AG04449 (cell line): ENCODE measurements at regions not wholly inside any gene's neighbourhood (a gene's known extent, or its start where the extent isn't known, plus 50 kb on each side); places are given as distances from the start of the nearest gene placed in this dataset.

Source experiments
- CTCF ChIA-PET: fragments of 350-600 bp; formaldehyde crosslinking; extraction: SDS; loops from one replicate; lab custom pipeline; 2021; ENCODE audit warnings: antibody characterized with exemption; lab: Yijun Ruan, JAX
- POLR2A ChIA-PET: fragments of 400-600, 350-600 bp; formaldehyde crosslinking; extraction: SDS; loops from one replicate; lab custom pipeline; 2020; ENCODE audit warnings: antibody characterized with exemption, inconsistent platforms; lab: Yijun Ruan, JAX
- DNase-seq: peaks from one replicate; pipeline ENCODE4 v3.0.0-alpha.2; 2010; ENCODE audit warnings: low read depth, low spot score
- H3K4me3 ChIP-seq: 2 replicates; pipeline ENCODE4 v1.5.1; 2011; ENCODE audit warnings: low read depth, mild to moderate bottlenecking, control low read depth, low read length
- CTCF ChIP-seq: IDR thresholded peaks from one replicate; pipeline ENCODE4 v1.5.1; 2011; ENCODE audit warnings: mild to moderate bottlenecking, moderate library complexity, low read length, control low read depth, inconsistent platforms; ENCODE audit not compliant: insufficient read depth; ENCODE audit errors: missing control alignments

GRCh38 chr4:159555873-159556272, 453.0 kb downstream of the RAPGEF2 start:
- ChIA-PET POLR2A (no interaction called here), CTCF (no interaction called here)
- no peak overlapping the region for H3K4me3 ChIP-seq
- DNase-seq: no peak
- no peak for TF ChIP-seq CTCF

GRCh38 chr4:159562366-159562765, 459.5 kb downstream of the RAPGEF2 start:
- POLR2A ChIA-PET: no interaction called here
- DNase-seq: no peak
- no peak overlapping the region for H3K4me3 ChIP-seq
- CTCF ChIA-PET: no interaction called here
- no peak for TF ChIP-seq CTCF

GRCh38 chr4:159563257-159563656, 460.4 kb downstream of the RAPGEF2 start:
- ChIA-PET CTCF (no interaction called here), POLR2A (no interaction called here)
- no peak overlapping the region for H3K4me3 ChIP-seq
- no peak for TF ChIP-seq CTCF
- no peak for DNase-seq

GRCh38 chr4:159564615-159565014, 461.7 kb downstream of the RAPGEF2 start:
- H3K4me3 ChIP-seq: no peak overlapping the region
- ChIA-PET CTCF (no interaction called here), POLR2A (no interaction called here)
- no peak for TF ChIP-seq CTCF
- no peak for DNase-seq

- H3K4me3 ChIP-seq: no peak overlapping the region
- POLR2A ChIA-PET: no interaction called here
These were observed 463.9 kb downstream of the RAPGEF2 start for GRCh38 chr4:159566786-159567185.

GRCh38 chr4:159577241-159577640, 474.4 kb downstream of the RAPGEF2 start:
- no peak for TF ChIP-seq CTCF
- CTCF ChIA-PET: no interaction called here
- DNase-seq: no peak
- POLR2A ChIA-PET: no interaction called here
- no peak overlapping the region for H3K4me3 ChIP-seq

More at GRCh38 chr4:159566786-159567185, 463.9 kb downstream of the RAPGEF2 start:
- CTCF ChIA-PET: no interaction called here
- no peak for TF ChIP-seq CTCF
- DNase-seq: no peak

GRCh38 chr4:159582685-159583084, 479.8 kb downstream of the RAPGEF2 start:
- H3K4me3 ChIP-seq: no peak overlapping the region
- DNase-seq: no peak
- no peak for TF ChIP-seq CTCF
- POLR2A ChIA-PET: no interaction called here
- CTCF ChIA-PET: no interaction called here
